Activated CD4-positive, alpha-beta memory T cell treated with anti-CD3 and anti-CD28 coated beads, Interleukin-2, amount 10 ng/mL, durations not matched to agents 7 days and 5 days (primary cell): ENCODE measurements at regions not wholly inside any gene's neighbourhood (a gene's known extent, or its start where the extent isn't known, plus 50 kb on each side); places are given as distances from the start of the nearest gene placed in this dataset.

Source experiments
- CTCF ChIA-PET: fragments of 350-600 bp; sonication (Branson Sonifier 250); formaldehyde crosslinking; loops from one replicate; lab custom pipeline; 2021; ENCODE audit warnings: antibody characterized with exemption, inconsistent platforms; lab: Charles Lee
- POLR2A ChIA-PET: fragments of 350-600 bp; sonication (Branson Sonifier 250); formaldehyde crosslinking; loops from one replicate; lab custom pipeline; 2021; ENCODE audit warnings: antibody characterized with exemption; lab: Charles Lee
- DNase-seq: peaks from one replicate; pipeline ENCODE4 v3.0.0-alpha.2; 2020
- H3K27ac Mint-ChIP-seq: one replicate; pipeline ENCODE4 v1.8.0; 2021; ENCODE audit warnings: mild to moderate bottlenecking, mixed read lengths
- H3K27me3 Mint-ChIP-seq: one replicate; pipeline ENCODE4 v1.8.0; 2021; ENCODE audit warnings: mixed read lengths
- H3K36me3 Mint-ChIP-seq: one replicate; pipeline ENCODE4 v1.8.0; 2021; ENCODE audit warnings: low read depth, mixed read lengths
- H3K4me1 Mint-ChIP-seq: one replicate; pipeline ENCODE4 v1.8.0; 2021; ENCODE audit warnings: mixed read lengths
- H3K4me3 Mint-ChIP-seq: one replicate; pipeline ENCODE4 v1.8.0; 2021; ENCODE audit warnings: mild to moderate bottlenecking, mixed read lengths
- H3K9me3 Mint-ChIP-seq: one replicate; pipeline ENCODE4 v1.8.0; 2021; ENCODE audit warnings: mixed read lengths

DNA sequence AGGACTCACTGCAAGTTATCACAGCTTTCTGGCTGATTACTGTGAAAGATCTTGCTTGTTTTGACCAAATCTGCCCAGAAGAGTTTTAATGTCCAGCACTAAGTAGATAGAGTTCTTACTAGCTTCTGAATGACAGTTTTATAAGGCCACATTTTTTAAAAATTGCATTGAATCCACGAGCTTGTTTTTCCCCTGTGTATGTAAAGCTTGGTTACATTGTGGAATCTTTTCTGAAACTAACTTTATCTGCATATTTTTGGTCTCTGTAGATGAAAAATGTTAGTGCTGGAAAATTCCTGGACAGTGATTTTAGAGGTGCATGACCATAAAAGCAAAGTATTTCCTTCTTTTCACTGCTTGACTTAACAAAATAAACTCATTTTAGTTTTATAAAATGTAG, 650.3 kb upstream of the FAM241A start:
- ChIA-PET CTCF (no interaction called here), POLR2A (no interaction called here)
- no peak for DNase-seq
- Mint-ChIP-seq H3K27ac (no peak overlapping the region), H3K4me1 (no peaks in the 10 kb centered on the region), H3K4me3 (no peak overlapping the region), H3K27me3 (no peaks in the 10 kb centered on the region), H3K9me3 (peaks cover 3% of the 10 kb centered on the region), H3K36me3 (no peaks in the 10 kb centered on the region)

DNA sequence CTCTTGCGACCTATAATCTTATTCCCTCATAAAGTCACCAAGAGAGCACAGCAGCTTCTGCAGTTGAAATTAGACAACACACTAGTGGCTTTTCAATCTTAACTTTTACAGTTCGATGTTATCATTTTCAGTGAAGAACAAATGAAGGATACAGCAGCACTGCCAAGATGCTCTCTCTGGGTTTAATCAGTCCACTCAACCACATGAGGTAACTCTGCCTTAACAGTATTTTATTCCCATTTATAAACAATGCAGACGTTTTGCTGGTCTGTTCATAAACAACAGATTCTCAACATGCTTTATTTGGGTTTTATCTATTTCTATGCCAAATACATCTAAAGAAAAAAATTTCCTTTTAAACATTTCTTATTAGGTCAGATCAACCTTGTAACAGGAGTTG, 646.0 kb upstream of the FAM241A start:
- ChIA-PET POLR2A (no interaction called here), CTCF (no interaction called here)
- no peak overlapping the region for H3K27ac Mint-ChIP-seq
- no peaks in the 10 kb centered on the region for H3K36me3 Mint-ChIP-seq
- no peaks in the 10 kb centered on the region for H3K4me1 Mint-ChIP-seq
- DNase-seq, result no peak
- no peaks in the 10 kb centered on the region for H3K27me3 Mint-ChIP-seq
- H3K9me3 Mint-ChIP-seq, result peaks cover 2% of the 10 kb centered on the region
- no peak overlapping the region for H3K4me3 Mint-ChIP-seq

DNA sequence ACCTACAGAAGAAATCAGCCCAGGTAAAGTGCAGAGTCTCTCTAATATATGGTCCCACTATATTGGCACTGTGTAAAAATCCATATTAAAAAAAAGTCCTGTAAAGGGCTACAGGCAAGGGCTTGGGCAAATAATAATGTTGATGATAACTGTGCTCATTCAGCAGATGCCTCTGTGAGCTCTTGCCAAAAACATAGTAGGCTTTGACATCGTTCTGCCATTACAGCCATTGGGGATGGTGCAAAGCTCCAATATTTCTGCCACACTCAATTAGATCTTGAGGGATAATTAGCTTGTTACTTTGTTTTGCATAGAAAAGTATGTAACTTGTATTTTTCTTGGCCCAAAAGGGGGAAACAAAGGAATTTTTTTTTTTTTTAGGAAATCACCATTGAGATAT, 645.5 kb upstream of the FAM241A start:
- CTCF ChIA-PET, result no interaction called here
- POLR2A ChIA-PET, result no interaction called here
- Mint-ChIP-seq H3K4me3 (no peak overlapping the region), H3K27ac (no peak overlapping the region), H3K36me3 (no peaks in the 10 kb centered on the region), H3K9me3 (peaks cover 2% of the 10 kb centered on the region), H3K4me1 (no peaks in the 10 kb centered on the region), H3K27me3 (no peaks in the 10 kb centered on the region)
- no peak for DNase-seq

DNA sequence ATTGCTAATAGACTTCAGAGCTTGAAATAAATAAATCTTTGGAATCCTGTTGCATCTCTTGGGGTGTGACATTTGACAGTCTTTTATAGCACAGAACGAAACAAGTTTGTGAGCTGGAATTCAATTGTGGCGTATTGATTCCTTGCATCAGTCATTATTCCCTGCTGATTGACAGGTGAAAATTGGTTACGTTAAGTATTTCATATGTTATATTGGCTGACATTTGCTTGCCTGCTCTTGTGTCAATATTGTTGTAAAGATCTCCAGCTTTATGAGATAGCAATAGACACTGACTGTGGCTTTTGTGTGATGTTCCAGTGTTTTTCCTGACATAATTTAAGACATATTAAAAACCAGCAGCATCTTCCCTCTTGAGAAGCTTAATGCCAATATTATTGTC, 644.4 kb upstream of the FAM241A start:
- Mint-ChIP-seq H3K4me3 (no peak overlapping the region), H3K27ac (no peak overlapping the region), H3K9me3 (peaks cover 2% of the 10 kb centered on the region), H3K36me3 (no peaks in the 10 kb centered on the region), H3K4me1 (no peaks in the 10 kb centered on the region), H3K27me3 (no peaks in the 10 kb centered on the region)
- POLR2A ChIA-PET, result no interaction called here
- CTCF ChIA-PET, result no interaction called here
- no peak for DNase-seq

DNA sequence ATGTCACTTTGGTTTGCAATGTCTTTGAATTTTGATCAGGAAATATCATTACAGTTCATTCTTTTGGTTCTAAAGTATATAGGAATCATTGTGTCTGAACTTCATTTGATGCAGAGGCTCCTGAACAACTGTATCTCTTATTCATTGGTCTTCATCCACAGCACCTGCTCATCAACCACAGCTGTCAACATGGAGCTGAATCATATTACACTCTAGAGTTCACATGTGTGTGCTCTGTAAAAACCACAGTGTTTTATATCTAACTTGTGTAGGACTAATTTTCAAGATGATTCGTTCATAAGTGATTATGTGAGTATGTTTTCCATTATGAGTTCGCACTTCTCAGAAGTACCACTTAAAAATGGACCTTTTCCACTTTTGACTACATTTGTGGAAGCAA, 643.3 kb upstream of the FAM241A start:
- no peak overlapping the region for H3K4me3 Mint-ChIP-seq

DNA sequence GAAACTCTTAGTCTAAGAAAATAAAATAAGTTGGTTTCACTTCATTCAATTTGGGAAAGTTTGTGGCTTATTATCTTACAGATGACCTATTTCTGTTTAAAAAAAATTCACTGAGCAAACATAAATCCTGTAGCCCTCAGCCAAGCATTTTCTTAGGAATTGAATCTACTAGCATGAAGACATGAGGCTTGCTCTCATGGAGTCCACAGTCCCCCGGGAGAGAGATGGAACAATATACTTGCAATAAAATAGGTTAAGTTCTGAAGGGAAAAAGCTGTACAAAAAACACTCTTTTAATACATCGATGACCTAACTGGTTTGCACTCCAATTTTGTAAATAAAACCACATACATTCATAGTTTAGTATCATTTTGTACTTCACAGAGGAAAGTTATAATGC, 642.6 kb upstream of the FAM241A start:
- H3K4me3 Mint-ChIP-seq, result no peak overlapping the region
- POLR2A ChIA-PET, result no interaction called here
- no peaks in the 10 kb centered on the region for H3K36me3 Mint-ChIP-seq
- no peaks in the 10 kb centered on the region for H3K4me1 Mint-ChIP-seq
- CTCF ChIA-PET, result no interaction called here
- DNase-seq, result no peak
- no peaks in the 10 kb centered on the region for H3K27me3 Mint-ChIP-seq
- H3K27ac Mint-ChIP-seq, result no peak overlapping the region
- peaks cover 2% of the 10 kb centered on the region for H3K9me3 Mint-ChIP-seq

More for the DNA sequence above, 643.3 kb upstream of the FAM241A start:
- Mint-ChIP-seq H3K27me3 (no peaks in the 10 kb centered on the region), H3K4me1 (no peaks in the 10 kb centered on the region), H3K27ac (no peak overlapping the region), H3K36me3 (no peaks in the 10 kb centered on the region), H3K9me3 (peaks cover 2% of the 10 kb centered on the region)
- CTCF ChIA-PET, result no interaction called here
- DNase-seq, result no peak
- POLR2A ChIA-PET, result no interaction called here

DNA sequence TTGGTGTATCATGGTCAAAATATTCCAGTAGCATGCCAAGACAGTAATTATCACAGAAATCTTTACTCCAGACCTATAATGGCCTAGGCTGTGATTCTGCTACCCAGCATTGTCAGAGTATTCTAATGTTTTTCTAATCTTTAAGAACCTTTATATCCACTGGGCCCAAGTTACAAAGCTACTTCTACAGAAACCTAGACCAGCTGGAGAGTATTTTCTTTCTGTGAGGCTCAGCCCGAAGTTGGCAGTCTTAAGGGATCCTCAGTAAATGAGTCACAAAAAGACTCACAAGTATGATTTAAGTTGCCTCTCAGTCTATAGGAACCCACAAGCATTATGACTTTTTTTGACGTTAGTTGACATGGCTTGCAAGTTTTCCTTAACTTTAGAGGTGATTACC, 638.5 kb upstream of the FAM241A start:
- POLR2A ChIA-PET, result no interaction called here
- Mint-ChIP-seq H3K27me3 (no peaks in the 10 kb centered on the region), H3K4me1 (no peaks in the 10 kb centered on the region)

DNA sequence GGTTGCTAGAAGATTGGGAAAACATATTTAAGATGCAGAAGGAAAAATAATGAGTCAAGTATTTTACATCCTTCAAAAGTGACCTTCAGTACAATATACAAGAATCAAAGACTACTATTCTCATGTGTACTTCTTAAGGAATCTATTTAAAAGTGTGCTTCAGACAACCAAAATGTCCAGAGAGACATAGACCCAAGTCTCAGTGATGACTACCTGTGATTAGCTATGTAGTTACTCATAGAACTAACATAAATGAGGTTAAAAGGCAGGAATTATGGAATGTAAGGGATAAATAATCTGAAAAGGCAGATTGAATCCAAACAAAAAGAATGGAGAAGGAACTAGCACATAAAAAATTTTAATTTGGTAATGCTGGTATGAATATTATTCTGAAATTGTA, 634.7 kb upstream of the FAM241A start:
- Mint-ChIP-seq H3K4me3 (no peak overlapping the region), H3K36me3 (no peaks in the 10 kb centered on the region)
- CTCF ChIA-PET, result no interaction called here

More for the DNA sequence above, 638.5 kb upstream of the FAM241A start:
- CTCF ChIA-PET, result no interaction called here
- Mint-ChIP-seq H3K4me3 (no peak overlapping the region), H3K36me3 (no peaks in the 10 kb centered on the region), H3K9me3 (peaks cover under 1% of the 10 kb centered on the region), H3K27ac (no peak overlapping the region)
- no peak for DNase-seq

DNA sequence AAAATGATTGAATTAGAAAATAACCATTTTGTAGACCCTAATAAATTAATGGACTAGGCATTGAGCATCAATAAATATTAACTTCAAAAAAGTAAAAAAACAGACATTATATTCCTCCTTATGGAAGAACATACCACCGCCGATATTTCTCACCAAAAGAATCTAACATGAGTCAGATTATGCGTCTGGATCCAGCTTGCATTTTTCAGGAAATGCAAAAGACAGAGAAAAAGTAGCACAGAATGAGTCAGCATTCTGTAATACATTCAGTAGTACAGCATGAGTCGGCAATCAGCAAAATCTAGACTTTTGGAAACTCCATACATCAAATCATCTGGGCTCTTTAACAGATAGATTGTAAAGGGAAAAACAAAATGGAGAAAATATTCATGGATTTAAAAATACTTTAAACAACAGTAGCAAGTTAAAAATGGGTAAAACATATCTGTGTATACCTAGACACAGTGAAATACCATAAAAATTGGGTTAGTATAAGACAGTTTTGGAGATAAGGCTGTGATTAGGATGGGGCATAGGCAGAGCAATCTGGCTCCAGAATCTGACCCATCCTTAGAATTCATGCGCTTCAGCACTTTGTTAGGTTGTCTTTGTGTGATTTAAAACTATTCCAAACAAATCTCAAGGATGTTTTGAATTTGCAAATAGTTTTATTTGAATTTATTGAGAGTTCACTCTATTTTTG, 633.0 kb upstream of the FAM241A start:
- no peak overlapping the region for H3K27ac Mint-ChIP-seq
- H3K27me3 Mint-ChIP-seq, result no peaks in the 10 kb centered on the region
- POLR2A ChIA-PET, result no interaction called here
- H3K4me1 Mint-ChIP-seq, result no peaks in the 10 kb centered on the region
- CTCF ChIA-PET, result no interaction called here
- no peak for DNase-seq
- no peaks in the 10 kb centered on the region for H3K9me3 Mint-ChIP-seq
- H3K4me3 Mint-ChIP-seq, result no peak overlapping the region
- H3K36me3 Mint-ChIP-seq, result no peaks in the 10 kb centered on the region

More for the DNA sequence above, 634.7 kb upstream of the FAM241A start:
- Mint-ChIP-seq H3K4me1 (no peaks in the 10 kb centered on the region), H3K27ac (no peak overlapping the region), H3K27me3 (no peaks in the 10 kb centered on the region), H3K9me3 (no peaks in the 10 kb centered on the region)
- no peak for DNase-seq
- POLR2A ChIA-PET, result no interaction called here

DNA sequence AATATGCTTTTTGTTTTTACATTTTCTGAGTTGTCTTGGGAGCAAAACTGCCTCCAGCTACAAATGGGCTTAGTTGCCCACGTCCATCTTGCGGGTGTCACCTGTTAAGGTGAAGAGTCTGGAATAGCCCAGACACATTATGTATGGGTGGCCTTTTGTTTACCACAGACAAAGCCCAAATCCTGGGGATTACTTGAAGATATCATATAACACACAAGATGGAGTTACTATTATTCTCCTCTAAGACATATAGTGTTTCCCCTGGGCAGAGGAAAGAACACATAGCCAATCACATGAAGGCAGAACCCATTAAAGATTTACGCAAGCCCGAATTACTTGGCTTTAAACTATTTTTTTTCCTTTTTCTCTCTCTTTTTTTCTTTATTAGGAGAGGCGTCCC, 625.6 kb upstream of the FAM241A start:
- DNase-seq, result no peak
- H3K27me3 Mint-ChIP-seq, result no peaks in the 10 kb centered on the region
- no peaks in the 10 kb centered on the region for H3K4me1 Mint-ChIP-seq
- no peak overlapping the region for H3K4me3 Mint-ChIP-seq
- H3K9me3 Mint-ChIP-seq, result peaks cover 2% of the 10 kb centered on the region
- H3K36me3 Mint-ChIP-seq, result no peaks in the 10 kb centered on the region
- CTCF ChIA-PET, result interaction anchor here (0.7 kb wide), 1 partner anchor 229 kb away, joined by 4 read pairs; no protein-coding TSS in a partner anchor
- H3K27ac Mint-ChIP-seq, result no peak overlapping the region
- POLR2A ChIA-PET, result no interaction called here

DNA sequence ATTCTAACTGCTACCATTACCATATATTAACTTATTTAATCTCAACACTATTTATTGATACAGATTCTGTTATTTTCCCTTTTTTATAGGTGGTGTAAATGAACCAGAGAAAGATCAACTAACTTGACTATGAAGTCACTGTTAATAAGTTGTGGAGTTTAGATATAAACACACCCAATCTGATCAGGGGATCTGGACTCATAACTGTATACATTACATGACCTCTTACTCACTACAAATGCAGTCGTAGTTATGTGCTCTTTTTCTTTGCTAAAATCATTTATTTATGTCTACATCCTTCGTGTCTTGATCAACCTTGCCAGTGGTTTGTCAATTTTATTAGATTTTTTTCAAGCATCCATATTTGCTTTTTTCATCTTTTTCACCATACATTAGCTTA, 614.8 kb upstream of the FAM241A start:
- Mint-ChIP-seq H3K4me3 (no peak overlapping the region), H3K27ac (no peak overlapping the region), H3K4me1 (no peaks in the 10 kb centered on the region), H3K27me3 (no peaks in the 10 kb centered on the region), H3K36me3 (no peaks in the 10 kb centered on the region), H3K9me3 (peaks cover 13% of the 10 kb centered on the region)
- ChIA-PET POLR2A (no interaction called here), CTCF (no interaction called here)
- DNase-seq, result no peak

DNA sequence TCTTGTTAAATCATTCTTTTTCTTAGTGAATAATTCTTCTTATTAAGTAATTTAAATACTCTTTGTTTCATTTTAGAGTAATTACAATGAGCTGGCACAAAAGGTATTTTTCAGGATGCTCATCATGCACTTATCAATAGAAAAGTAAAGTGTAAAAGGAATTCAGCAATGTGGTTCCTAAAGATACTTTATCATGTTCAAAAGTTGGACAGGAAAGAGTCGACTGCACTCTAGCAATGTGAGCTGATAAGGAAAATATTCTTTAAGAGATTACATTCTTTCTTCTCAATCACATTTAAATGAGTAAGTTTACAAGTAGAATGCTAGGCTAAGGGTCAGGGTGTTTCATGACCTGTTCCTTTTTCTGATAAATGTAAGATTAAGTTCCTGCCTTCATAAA, 609.5 kb upstream of the FAM241A start:
- ChIA-PET CTCF (no interaction called here), POLR2A (no interaction called here)
- Mint-ChIP-seq H3K27me3 (no peaks in the 10 kb centered on the region), H3K9me3 (no peaks in the 10 kb centered on the region), H3K27ac (no peak overlapping the region), H3K4me3 (no peak overlapping the region), H3K4me1 (no peaks in the 10 kb centered on the region), H3K36me3 (no peaks in the 10 kb centered on the region)
- no peak for DNase-seq

DNA sequence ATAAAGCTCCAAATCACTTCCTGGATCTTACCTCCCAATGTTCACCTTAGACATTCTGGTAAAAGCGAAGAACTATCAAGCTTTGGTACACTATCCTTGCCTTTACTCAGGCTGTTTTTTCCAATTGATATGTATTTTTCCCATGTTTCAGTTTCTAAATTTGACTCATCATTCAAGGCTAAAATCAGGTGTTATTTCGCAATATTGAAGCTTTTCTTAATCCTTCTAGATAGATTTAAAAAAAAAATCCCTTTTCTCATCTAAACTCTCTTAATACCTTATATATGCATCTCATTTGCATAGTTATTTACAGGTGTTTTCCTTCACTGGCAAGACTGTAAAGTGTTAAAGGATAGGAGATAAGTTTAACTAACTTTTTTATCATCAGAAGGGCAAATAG, 608.1 kb upstream of the FAM241A start:
- no peak overlapping the region for H3K27ac Mint-ChIP-seq
- no peaks in the 10 kb centered on the region for H3K9me3 Mint-ChIP-seq
- no peak for DNase-seq
- H3K4me3 Mint-ChIP-seq, result no peak overlapping the region
- no peaks in the 10 kb centered on the region for H3K36me3 Mint-ChIP-seq
- POLR2A ChIA-PET, result no interaction called here
- CTCF ChIA-PET, result no interaction called here
- H3K4me1 Mint-ChIP-seq, result no peaks in the 10 kb centered on the region
- H3K27me3 Mint-ChIP-seq, result no peaks in the 10 kb centered on the region

DNA sequence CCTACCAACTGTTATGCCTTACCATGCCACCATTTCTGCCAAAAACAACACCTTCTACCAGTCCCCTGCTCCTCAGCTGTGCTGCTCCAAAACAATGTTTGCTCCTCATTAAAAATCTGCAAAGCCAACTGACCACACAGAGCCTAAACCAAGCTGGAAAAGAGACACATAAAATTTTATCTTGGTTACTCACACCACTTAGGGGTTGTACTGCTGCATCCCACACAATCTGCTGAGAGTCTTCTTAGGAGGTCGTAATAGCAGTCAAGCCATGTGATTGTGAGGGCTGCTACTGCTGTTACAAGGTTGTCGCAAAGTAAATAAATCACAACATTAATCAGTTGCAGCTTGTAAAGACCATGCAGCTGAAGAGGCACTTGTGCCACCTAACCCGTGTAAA, 607.4 kb upstream of the FAM241A start:
- Mint-ChIP-seq H3K4me3 (no peak overlapping the region), H3K36me3 (no peaks in the 10 kb centered on the region), H3K27ac (no peak overlapping the region), H3K4me1 (no peaks in the 10 kb centered on the region), H3K9me3 (no peaks in the 10 kb centered on the region), H3K27me3 (no peaks in the 10 kb centered on the region)
- DNase-seq, result no peak
- ChIA-PET CTCF (no interaction called here), POLR2A (no interaction called here)
